PC-9 (cell line): ENCODE measurements at regions not wholly inside any gene's neighbourhood (a gene's known extent, or its start where the extent isn't known, plus 50 kb on each side); places are given as distances from the start of the nearest gene placed in this dataset.

Experiments
- CTCF ChIP-seq: fragments of 200-600 bp; sonication (generic); conservative IDR thresholded peaks from 2 replicates; pipeline ENCODE4 v1.6.1; 2017; ENCODE audit warnings: mixed run types, antibody characterized with exemption, mild to moderate bottlenecking, moderate library complexity
- EZH2 ChIP-seq: fragments of 200-600 bp; sonication (generic); IDR thresholded peaks from 2 replicates; pipeline ENCODE4 v1.8.0; 2017; ENCODE audit warnings: antibody characterized with exemption, low read depth

- TF ChIP-seq EZH2 (no peak), CTCF (no peak)
These were observed 183.7 kb downstream of the EXOC5 start for GRCh38 chr14:57085043-57085442.
